ENCODE measurements at regions not wholly inside any gene's neighbourhood (a gene's known extent, or its start where the extent isn't known, plus 50 kb on each side); places are given as distances from the start of the nearest gene placed in this dataset.

- peak; percentile 84 for FAIRE-seq
- Histone ChIP-seq H3K9me1 (ENCODE audit: control insufficient read depth, extremely low read depth, insufficient read depth, low read length) (no peaks in the 10 kb centered on the region), H3K27me3 (ENCODE audit: control insufficient read depth, extremely low read depth, insufficient read depth, low read length) (no peaks in the 10 kb centered on the region), H3K4me2 (ENCODE audit: control insufficient read depth, extremely low read depth, insufficient read depth, low read depth, low read length) (peak overlapping the region; percentile 80), H3K9ac (ENCODE audit: control insufficient read depth, extremely low read depth, insufficient read depth, low read length) (no peak overlapping the region), H3K4me1 (ENCODE audit: control insufficient read depth, extremely low read depth, insufficient read depth, low read length) (peaks cover 16% of the 10 kb centered on the region), H3K27ac (ENCODE audit: control insufficient read depth, insufficient read depth, low read length) (no peak overlapping the region), H3K9me3 (ENCODE audit: control insufficient read depth, low read depth, low read length) (no peaks in the 10 kb centered on the region), H3K79me2 (ENCODE audit: control insufficient read depth, insufficient read depth, low read length) (no peaks in the 10 kb centered on the region), H2AFZ (ENCODE audit: control insufficient read depth, low read length) (peak overlapping the region; percentile 66), H3K4me3 (ENCODE audit: control insufficient read depth in 2 of 3, extremely low read depth in 1 of 3, insufficient read depth in 2 of 3, low read depth in 1 of 3, low read length in 3 of 3) (peak overlapping the region in 1 of 3 experiments; percentile 34), H3K36me3 (ENCODE audit: control insufficient read depth in 2 of 2, extremely low read depth in 1 of 2, insufficient read depth in 2 of 2, low read length in 2 of 2) (no peaks in the 10 kb centered on the region), H4K20me1 (ENCODE audit: control insufficient read depth, extremely low read depth, insufficient read depth, low read length) (no peaks in the 10 kb centered on the region)
- no peak for TF ChIP-seq EZH2 (IDR thresholded peaks at IDR 0.05; ENCODE audit: low read length)
- TF ChIP-seq CTCF (optimal IDR thresholded peaks at IDR 0.05 in 1 of 3, IDR thresholded peaks at IDR 0.05 in 1 of 3, conservative IDR thresholded peaks at IDR 0.05 in 1 of 3; ENCODE audit: extremely low read depth in 1 of 3, insufficient read depth in 2 of 3, low read length in 3 of 3): no peak
- DNase-seq (ENCODE audit: low read depth, low spot score): no peak
- dilution Hi-C loops (cut with MboI; ENCODE audit: extremely low pct_ligation_motif_present, low sequenced_read_pairs): no loop called here
Observed at GRCh38 chr18:44589693-44590355, 90.9 kb upstream of the SETBP1 start.

GRCh38 chr18:44590956-44591670 is 89.6 kb upstream of the SETBP1 start:
- H3K4me1 ChIP-seq (ENCODE audit: control insufficient read depth, extremely low read depth, insufficient read depth, low read length): peaks cover 18% of the 10 kb centered on the region
- dilution Hi-C loops (cut with MboI; ENCODE audit: extremely low pct_ligation_motif_present, low sequenced_read_pairs): no loop called here

More at GRCh38 chr18:44590956-44591670, 89.6 kb upstream of the SETBP1 start:
- Histone ChIP-seq H3K4me3 (ENCODE audit: control insufficient read depth in 2 of 3, extremely low read depth in 1 of 3, insufficient read depth in 2 of 3, low read depth in 1 of 3, low read length in 3 of 3) (no peak overlapping the region), H3K4me2 (ENCODE audit: control insufficient read depth, extremely low read depth, insufficient read depth, low read depth, low read length) (no peak overlapping the region), H3K27ac (ENCODE audit: control insufficient read depth, insufficient read depth, low read length) (no peak overlapping the region), H3K9me3 (ENCODE audit: control insufficient read depth, low read depth, low read length) (no peaks in the 10 kb centered on the region), H4K20me1 (ENCODE audit: control insufficient read depth, extremely low read depth, insufficient read depth, low read length) (no peaks in the 10 kb centered on the region), H3K9me1 (ENCODE audit: control insufficient read depth, extremely low read depth, insufficient read depth, low read length) (no peaks in the 10 kb centered on the region), H3K36me3 (ENCODE audit: control insufficient read depth in 2 of 2, extremely low read depth in 1 of 2, insufficient read depth in 2 of 2, low read length in 2 of 2) (no peaks in the 10 kb centered on the region), H3K79me2 (ENCODE audit: control insufficient read depth, insufficient read depth, low read length) (no peaks in the 10 kb centered on the region), H3K9ac (ENCODE audit: control insufficient read depth, extremely low read depth, insufficient read depth, low read length) (no peak overlapping the region), H2AFZ (ENCODE audit: control insufficient read depth, low read length) (no peak overlapping the region), H3K27me3 (ENCODE audit: control insufficient read depth, extremely low read depth, insufficient read depth, low read length) (no peaks in the 10 kb centered on the region)
- DNase-seq (ENCODE audit: low read depth, low spot score) (no peak), FAIRE-seq (no peak)
- TF ChIP-seq CTCF (optimal IDR thresholded peaks at IDR 0.05 in 1 of 3, IDR thresholded peaks at IDR 0.05 in 1 of 3, conservative IDR thresholded peaks at IDR 0.05 in 1 of 3; ENCODE audit: extremely low read depth in 1 of 3, insufficient read depth in 2 of 3, low read length in 3 of 3) (no peak), EZH2 (IDR thresholded peaks at IDR 0.05; ENCODE audit: low read length) (no peak)

Measured in keratinocyte (primary cell).